GM23338 (cell line): ENCODE measurements at regions not wholly inside any gene's neighbourhood (a gene's known extent, or its start where the extent isn't known, plus 50 kb on each side); places are given as distances from the start of the nearest gene placed in this dataset.

ENCODE experiments used
- ATAC-seq: fragments of 200-7000 bp; cut with Tn5 transposase; 3 replicates; pipeline ENCODE4 v1.9.1; 2020
- DNase-seq: peaks from one replicate; pipeline ENCODE4 v3.0.0-alpha.2; 2015; ENCODE audit warnings: low spot score
- H2AFZ ChIP-seq: fragments of 200-600 bp; sonication (generic); 2 replicates; pipeline ENCODE4 v1.8.0; 2016; ENCODE audit warnings: antibody characterized with exemption, mild to moderate bottlenecking, moderate library complexity
- H3F3A ChIP-seq: fragments of 200-600 bp; sonication (generic); replicated peaks from 2 replicates; pipeline ENCODE4 v1.8.0; 2017; ENCODE audit warnings: antibody characterized with exemption, mixed run types, low read depth
- H3K27ac ChIP-seq: fragments of 200-600 bp; sonication (generic); 2 replicates; pipeline ENCODE4 v1.6.1; 2016; ENCODE audit warnings: low read depth
- H3K27me3 ChIP-seq: fragments of 200-600 bp; sonication (generic); 2 replicates; pipeline ENCODE4 v1.8.0; 2016; ENCODE audit warnings: mild to moderate bottlenecking, mixed run types, moderate library complexity; ENCODE audit not compliant: insufficient read depth
- H3K36me3 ChIP-seq: fragments of 200-600 bp; sonication (generic); 2 replicates; pipeline ENCODE4 v1.8.0; 2016; ENCODE audit warnings: mild to moderate bottlenecking; ENCODE audit not compliant: insufficient read depth
- H3K4me1 ChIP-seq: fragments of 200-600 bp; sonication (generic); 2 replicates; pipeline ENCODE4 v1.8.0; 2016; ENCODE audit warnings: mild to moderate bottlenecking, moderate library complexity; ENCODE audit not compliant: insufficient read depth
- H3K4me2 ChIP-seq: fragments of 200-600 bp; sonication (generic); 2 replicates; pipeline ENCODE4 v1.7.1; 2017; ENCODE audit warnings: mixed run types
- H3K4me3 ChIP-seq: fragments of 200-600 bp; sonication (generic); 2 replicates; pipeline ENCODE4 v1.6.1; 2016; ENCODE audit warnings: mixed run types
- H3K79me2 ChIP-seq: fragments of 200-600 bp; sonication (generic); replicated peaks from 2 replicates; pipeline ENCODE4 v1.8.0; 2017; ENCODE audit warnings: mild to moderate bottlenecking; ENCODE audit not compliant: insufficient read depth
- H3K9me2 ChIP-seq: fragments of 200-600 bp; sonication (generic); 2 replicates; pipeline ENCODE4 v1.8.0; 2017; ENCODE audit not compliant: insufficient read depth
- H4K20me1 ChIP-seq: fragments of 200-600 bp; sonication (generic); replicated peaks from 2 replicates; pipeline ENCODE4 v1.8.0; 2017; ENCODE audit warnings: mild to moderate bottlenecking; ENCODE audit not compliant: insufficient read depth
- H3K27ac Mint-ChIP-seq: 2 replicates; pipeline ENCODE4 v1.8.0; 2020; ENCODE audit warnings: inconsistent platforms, mild to moderate bottlenecking, moderate library complexity, mixed read lengths
- H3K27me3 Mint-ChIP-seq: 3 replicates; pipeline ENCODE4 v1.8.0; 2022; ENCODE audit warnings: low read depth, mild to moderate bottlenecking, moderate library complexity, mixed read lengths, inconsistent platforms; ENCODE audit not compliant: insufficient read depth, poor library complexity
- H3K36me3 Mint-ChIP-seq: 3 replicates; pipeline ENCODE4 v1.8.0; 2021; ENCODE audit warnings: low read depth, mild to moderate bottlenecking, inconsistent platforms, moderate library complexity, mixed read lengths
- H3K4me1 Mint-ChIP-seq: 3 replicates; pipeline ENCODE4 v1.8.0; 2020; ENCODE audit warnings: mild to moderate bottlenecking, inconsistent platforms, mixed read lengths
- H3K4me3 Mint-ChIP-seq: 3 replicates; pipeline ENCODE4 v1.8.0; 2021; ENCODE audit warnings: moderate library complexity, mild to moderate bottlenecking, inconsistent platforms, mixed read lengths
- H3K9me3 Mint-ChIP-seq: 3 replicates; pipeline ENCODE4 v1.8.0; 2020; ENCODE audit warnings: moderate library complexity, mild to moderate bottlenecking, inconsistent platforms, mixed read lengths
- JUNB ChIP-seq: IDR thresholded peaks from one replicate; pipeline ENCODE4 v1.6.1; 2016; ENCODE audit warnings: antibody characterized with exemption; ENCODE audit not compliant: unreplicated experiment
- NANOG ChIP-seq: IDR thresholded peaks from 2 replicates; pipeline ENCODE4 v1.6.1; 2016; ENCODE audit warnings: antibody characterized with exemption, borderline replicate concordance
- STAT1 ChIP-seq: IDR thresholded peaks from one replicate; pipeline ENCODE4 v1.6.1; 2016; ENCODE audit warnings: antibody characterized with exemption; ENCODE audit not compliant: unreplicated experiment
- ZNF331 ChIP-seq: fragments of 250-450 bp; sonication (Bioruptor Pico); IDR thresholded peaks from 2 replicates; pipeline ENCODE4 v1.5.0; 2020; ENCODE audit warnings: low read depth, mild to moderate bottlenecking, moderate library complexity
- TF ChIP-seq, protein P1 (sequence below): IDR thresholded peaks from 2 replicates; pipeline ENCODE4 v1.6.1; 2016; ENCODE audit warnings: antibody characterized with exemption
- TF ChIP-seq, protein P2 (sequence below): fragments of 250-450 bp; sonication (Bioruptor Pico); IDR thresholded peaks from 2 replicates; pipeline ENCODE4 v1.5.0; 2020; ENCODE audit warnings: mild to moderate bottlenecking, moderate library complexity

DNA sequence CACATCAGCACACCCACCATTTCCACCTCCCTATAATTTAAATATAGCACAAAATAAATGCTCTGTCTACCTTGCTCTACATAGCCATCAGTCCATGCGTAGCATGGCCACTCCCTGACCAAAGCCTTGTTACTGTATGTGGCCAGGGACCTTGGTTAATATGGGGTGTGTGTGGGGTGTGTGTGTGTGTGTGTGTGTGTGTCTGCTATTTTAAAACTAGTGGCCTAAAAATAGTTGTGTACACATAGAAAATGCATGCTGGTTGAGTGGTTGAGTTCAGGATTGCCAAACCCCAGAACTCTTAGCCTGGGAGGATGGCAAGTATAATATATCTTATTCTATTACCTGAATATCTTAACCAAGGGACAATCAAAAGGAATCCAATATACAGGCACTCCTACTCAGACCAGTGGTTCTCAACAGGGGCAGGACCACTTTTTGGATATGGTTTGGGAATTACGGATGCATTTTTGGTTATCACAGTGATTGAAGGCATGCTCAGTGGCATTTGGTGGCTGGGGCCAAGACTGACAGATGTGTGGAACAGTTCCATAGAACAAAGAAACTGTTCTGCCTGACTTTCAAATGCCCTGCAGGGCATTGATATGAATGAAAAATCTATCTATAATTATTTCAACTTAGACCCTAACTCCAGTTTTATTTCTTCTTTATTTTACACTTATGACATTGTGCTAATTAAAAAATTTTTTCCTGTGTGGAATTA, 72.3 kb upstream of the PSME4 start:
- no peaks in the 10 kb centered on the region for H3K4me1 ChIP-seq
- H3K4me3 ChIP-seq: no peak overlapping the region
- H3K79me2 ChIP-seq: no peaks in the 10 kb centered on the region
- H3K36me3 ChIP-seq: no peaks in the 10 kb centered on the region
- H3F3A ChIP-seq: no peaks in the 10 kb centered on the region
- H3K27ac ChIP-seq: no peak overlapping the region
- no peak overlapping the region for H2AFZ ChIP-seq
- no peak for ATAC-seq
- H3K27me3 ChIP-seq: no peaks in the 10 kb centered on the region
- H3K4me3 Mint-ChIP-seq: no peak overlapping the region
- no peak overlapping the region for H3K27ac Mint-ChIP-seq
- TF ChIP-seq, protein P1, sequence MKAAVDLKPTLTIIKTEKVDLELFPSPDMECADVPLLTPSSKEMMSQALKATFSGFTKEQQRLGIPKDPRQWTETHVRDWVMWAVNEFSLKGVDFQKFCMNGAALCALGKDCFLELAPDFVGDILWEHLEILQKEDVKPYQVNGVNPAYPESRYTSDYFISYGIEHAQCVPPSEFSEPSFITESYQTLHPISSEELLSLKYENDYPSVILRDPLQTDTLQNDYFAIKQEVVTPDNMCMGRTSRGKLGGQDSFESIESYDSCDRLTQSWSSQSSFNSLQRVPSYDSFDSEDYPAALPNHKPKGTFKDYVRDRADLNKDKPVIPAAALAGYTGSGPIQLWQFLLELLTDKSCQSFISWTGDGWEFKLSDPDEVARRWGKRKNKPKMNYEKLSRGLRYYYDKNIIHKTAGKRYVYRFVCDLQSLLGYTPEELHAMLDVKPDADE: no peak
- TF ChIP-seq, protein P2, sequence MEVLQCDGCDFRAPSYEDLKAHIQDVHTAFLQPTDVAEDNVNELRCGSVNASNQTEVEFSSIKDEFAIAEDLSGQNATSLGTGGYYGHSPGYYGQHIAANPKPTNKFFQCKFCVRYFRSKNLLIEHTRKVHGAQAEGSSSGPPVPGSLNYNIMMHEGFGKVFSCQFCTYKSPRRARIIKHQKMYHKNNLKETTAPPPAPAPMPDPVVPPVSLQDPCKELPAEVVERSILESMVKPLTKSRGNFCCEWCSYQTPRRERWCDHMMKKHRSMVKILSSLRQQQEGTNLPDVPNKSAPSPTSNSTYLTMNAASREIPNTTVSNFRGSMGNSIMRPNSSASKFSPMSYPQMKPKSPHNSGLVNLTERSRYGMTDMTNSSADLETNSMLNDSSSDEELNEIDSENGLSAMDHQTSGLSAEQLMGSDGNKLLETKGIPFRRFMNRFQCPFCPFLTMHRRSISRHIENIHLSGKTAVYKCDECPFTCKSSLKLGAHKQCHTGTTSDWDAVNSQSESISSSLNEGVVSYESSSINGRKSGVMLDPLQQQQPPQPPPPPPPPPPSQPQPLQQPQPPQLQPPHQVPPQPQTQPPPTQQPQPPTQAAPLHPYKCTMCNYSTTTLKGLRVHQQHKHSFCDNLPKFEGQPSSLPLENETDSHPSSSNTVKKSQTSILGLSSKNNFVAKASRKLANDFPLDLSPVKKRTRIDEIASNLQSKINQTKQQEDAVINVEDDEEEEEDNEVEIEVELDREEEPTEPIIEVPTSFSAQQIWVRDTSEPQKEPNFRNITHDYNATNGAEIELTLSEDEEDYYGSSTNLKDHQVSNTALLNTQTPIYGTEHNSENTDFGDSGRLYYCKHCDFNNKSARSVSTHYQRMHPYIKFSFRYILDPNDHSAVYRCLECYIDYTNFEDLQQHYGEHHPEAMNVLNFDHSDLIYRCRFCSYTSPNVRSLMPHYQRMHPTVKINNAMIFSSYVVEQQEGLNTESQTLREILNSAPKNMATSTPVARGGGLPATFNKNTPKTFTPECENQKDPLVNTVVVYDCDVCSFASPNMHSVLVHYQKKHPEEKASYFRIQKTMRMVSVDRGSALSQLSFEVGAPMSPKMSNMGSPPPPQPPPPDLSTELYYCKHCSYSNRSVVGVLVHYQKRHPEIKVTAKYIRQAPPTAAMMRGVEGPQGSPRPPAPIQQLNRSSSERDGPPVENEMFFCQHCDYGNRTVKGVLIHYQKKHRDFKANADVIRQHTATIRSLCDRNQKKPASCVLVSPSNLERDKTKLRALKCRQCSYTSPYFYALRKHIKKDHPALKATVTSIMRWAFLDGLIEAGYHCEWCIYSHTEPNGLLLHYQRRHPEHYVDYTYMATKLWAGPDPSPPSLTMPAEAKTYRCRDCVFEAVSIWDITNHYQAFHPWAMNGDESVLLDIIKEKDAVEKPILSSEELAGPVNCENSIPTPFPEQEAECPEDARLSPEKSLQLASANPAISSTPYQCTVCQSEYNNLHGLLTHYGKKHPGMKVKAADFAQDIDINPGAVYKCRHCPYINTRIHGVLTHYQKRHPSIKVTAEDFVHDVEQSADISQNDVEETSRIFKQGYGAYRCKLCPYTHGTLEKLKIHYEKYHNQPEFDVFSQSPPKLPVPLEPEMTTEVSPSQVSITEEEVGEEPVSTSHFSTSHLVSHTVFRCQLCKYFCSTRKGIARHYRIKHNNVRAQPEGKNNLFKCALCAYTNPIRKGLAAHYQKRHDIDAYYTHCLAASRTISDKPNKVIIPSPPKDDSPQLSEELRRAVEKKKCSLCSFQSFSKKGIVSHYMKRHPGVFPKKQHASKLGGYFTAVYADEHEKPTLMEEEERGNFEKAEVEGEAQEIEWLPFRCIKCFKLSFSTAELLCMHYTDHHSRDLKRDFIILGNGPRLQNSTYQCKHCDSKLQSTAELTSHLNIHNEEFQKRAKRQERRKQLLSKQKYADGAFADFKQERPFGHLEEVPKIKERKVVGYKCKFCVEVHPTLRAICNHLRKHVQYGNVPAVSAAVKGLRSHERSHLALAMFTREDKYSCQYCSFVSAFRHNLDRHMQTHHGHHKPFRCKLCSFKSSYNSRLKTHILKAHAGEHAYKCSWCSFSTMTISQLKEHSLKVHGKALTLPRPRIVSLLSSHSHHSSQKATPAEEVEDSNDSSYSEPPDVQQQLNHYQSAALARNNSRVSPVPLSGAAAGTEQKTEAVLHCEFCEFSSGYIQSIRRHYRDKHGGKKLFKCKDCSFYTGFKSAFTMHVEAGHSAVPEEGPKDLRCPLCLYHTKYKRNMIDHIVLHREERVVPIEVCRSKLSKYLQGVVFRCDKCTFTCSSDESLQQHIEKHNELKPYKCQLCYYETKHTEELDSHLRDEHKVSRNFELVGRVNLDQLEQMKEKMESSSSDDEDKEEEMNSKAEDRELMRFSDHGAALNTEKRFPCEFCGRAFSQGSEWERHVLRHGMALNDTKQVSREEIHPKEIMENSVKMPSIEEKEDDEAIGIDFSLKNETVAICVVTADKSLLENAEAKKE: no peak
- H3K4me2 ChIP-seq: no peak overlapping the region
- H3K27me3 Mint-ChIP-seq: peaks cover 6% of the 10 kb centered on the region
- no peaks in the 10 kb centered on the region for H3K9me2 ChIP-seq
- H4K20me1 ChIP-seq: no peaks in the 10 kb centered on the region
- peaks cover 7% of the 10 kb centered on the region; the same call in 2 of the 3 replicates for H3K9me3 Mint-ChIP-seq
- peaks cover 5% of the 10 kb centered on the region; the same call in 2 of the 3 replicates for H3K36me3 Mint-ChIP-seq
- H3K4me1 Mint-ChIP-seq: no peaks in the 10 kb centered on the region
- DNase-seq: no peak

DNA sequence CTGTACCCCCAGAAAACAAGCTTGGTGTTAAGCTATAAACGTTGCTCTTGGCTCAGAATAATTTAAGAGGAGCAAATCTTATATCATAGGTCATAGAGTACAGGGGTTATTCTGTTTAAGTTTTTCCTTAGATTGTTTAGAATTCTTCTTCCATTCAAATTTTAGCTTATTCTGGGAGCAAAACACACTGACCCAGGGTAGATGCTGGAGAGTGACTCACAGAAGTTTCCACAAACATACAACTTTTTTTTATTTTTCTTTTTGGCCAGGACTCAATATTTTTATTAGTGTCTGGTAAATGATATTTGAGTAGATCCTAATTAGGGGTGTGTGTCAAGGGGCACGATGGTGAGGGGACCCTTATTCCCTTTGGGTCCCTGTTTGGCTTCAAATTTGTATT, 71.5 kb upstream of the PSME4 start:
- no peaks in the 10 kb centered on the region for H3K4me1 ChIP-seq
- H3F3A ChIP-seq: no peaks in the 10 kb centered on the region
- H4K20me1 ChIP-seq: no peaks in the 10 kb centered on the region
- H3K9me3 Mint-ChIP-seq: peaks cover 7% of the 10 kb centered on the region; the same call in 2 of the 3 replicates
- no peaks in the 10 kb centered on the region for H3K36me3 ChIP-seq
- H3K4me1 Mint-ChIP-seq: no peaks in the 10 kb centered on the region
- no peaks in the 10 kb centered on the region for H3K79me2 ChIP-seq
- no peak overlapping the region for H3K4me3 ChIP-seq
- peaks cover 5% of the 10 kb centered on the region; the same call in 2 of the 3 replicates for H3K36me3 Mint-ChIP-seq
- TF ChIP-seq JUNB: no peak
- no peak for TF ChIP-seq STAT1
- no peak for TF ChIP-seq ZNF331 (CRISPR knock-in tag)
- TF ChIP-seq NANOG: no peak
- H3K27me3 Mint-ChIP-seq: peaks cover 6% of the 10 kb centered on the region
- no peak overlapping the region for H3K4me2 ChIP-seq
- DNase-seq: no peak
- H3K27ac Mint-ChIP-seq: no peak overlapping the region
- no peaks in the 10 kb centered on the region for H3K27me3 ChIP-seq
- H3K9me2 ChIP-seq: no peaks in the 10 kb centered on the region
- H3K4me3 Mint-ChIP-seq: no peak overlapping the region
- H2AFZ ChIP-seq: no peak overlapping the region
- ATAC-seq: no peak
- no peak overlapping the region for H3K27ac ChIP-seq
